GM18870 (cell line): ENCODE measurements at regions not wholly inside any gene's neighbourhood (a gene's known extent, or its start where the extent isn't known, plus 50 kb on each side); places are given as distances from the start of the nearest gene placed in this dataset.

Source experiments
- ATAC-seq: cut with Tn5 transposase; IDR thresholded peaks from one replicate; pipeline ENCODE4 v1.9.1; 2021; ENCODE audit warnings: moderate library complexity; ENCODE audit not compliant: unreplicated experiment

GRCh38 chr18:39396168-39396567 lies 1830.6 kb upstream of the CELF4 start:
- no peak for ATAC-seq

- ATAC-seq = no peak
These were observed 1824.3 kb upstream of the CELF4 start for GRCh38 chr18:39389800-39390379.

- ATAC-seq = no peak
These were observed 1815.3 kb upstream of the CELF4 start for GRCh38 chr18:39380866-39381265.

GRCh38 chr18:39380186-39380725 lies 1814.7 kb upstream of the CELF4 start:
- ATAC-seq = no peak

GRCh38 chr18:39375066-39375465 lies 1809.5 kb upstream of the CELF4 start:
- no peak for ATAC-seq

GRCh38 chr18:39371996-39372395 lies 1806.4 kb upstream of the CELF4 start:
- no peak for ATAC-seq

GRCh38 chr18:39366656-39367055 lies 1801.1 kb upstream of the CELF4 start:
- no peak for ATAC-seq

GRCh38 chr18:39365836-39366485 lies 1800.4 kb upstream of the CELF4 start:
- no peak for ATAC-seq

GRCh38 chr18:39360072-39360471 lies 1794.5 kb upstream of the CELF4 start:
- no peak for ATAC-seq

- ATAC-seq = no peak
These were observed 1794.0 kb upstream of the CELF4 start for GRCh38 chr18:39359636-39360035.

GRCh38 chr18:39350945-39351344 lies 1785.3 kb upstream of the CELF4 start:
- no peak for ATAC-seq

GRCh38 chr18:39349801-39350200 lies 1784.2 kb upstream of the CELF4 start:
- no peak for ATAC-seq

- no peak for ATAC-seq
These were observed 1783.2 kb upstream of the CELF4 start for GRCh38 chr18:39348757-39349156.

GRCh38 chr18:39347701-39348100 lies 1782.1 kb upstream of the CELF4 start:
- no peak for ATAC-seq

- no peak for ATAC-seq
These were observed 1781.3 kb upstream of the CELF4 start for GRCh38 chr18:39346916-39347315.

- ATAC-seq = no peak
These were observed 1779.7 kb upstream of the CELF4 start for GRCh38 chr18:39345321-39345720.

GRCh38 chr18:39344487-39344886 lies 1778.9 kb upstream of the CELF4 start:
- ATAC-seq = no peak

GRCh38 chr18:39341129-39341528 lies 1775.5 kb upstream of the CELF4 start:
- no peak for ATAC-seq

- ATAC-seq = no peak
These were observed 1774.8 kb upstream of the CELF4 start for GRCh38 chr18:39340418-39340817.

GRCh38 chr18:39329496-39330275 lies 1764.1 kb upstream of the CELF4 start:
- ATAC-seq = no peak

GRCh38 chr18:39326772-39327171 lies 1761.2 kb upstream of the CELF4 start:
- no peak for ATAC-seq

GRCh38 chr18:39325973-39326372 lies 1760.4 kb upstream of the CELF4 start:
- ATAC-seq = no peak
